Liver (tissue), 7 donors: ENCODE measurements at regions not wholly inside any gene's neighbourhood (a gene's known extent, or its start where the extent isn't known, plus 50 kb on each side); places are given as distances from the start of the nearest gene placed in this dataset.
"Not testable (repeated sequence)": the region's sequence is repeated elsewhere in the genome, so short reads cannot be mapped to it uniquely, and the experiment has no call there.

Experiments
- DNase-seq: peaks from one replicate; pipeline ENCODE4 v3.0.0-alpha.2; 2017; ENCODE audit warnings: low spot score
- H3K27ac ChIP-seq, 2 donors: one replicate each; pipeline ENCODE4 v1.7.0; 2013; ENCODE audit warnings: inconsistent platforms in 2 of 2, low read length in 2 of 2, control low read depth in 1 of 2, low read depth in 1 of 2, mild to moderate bottlenecking in 1 of 2
- H3K27me3 ChIP-seq, 4 donors: one replicate each; pipeline versions ENCODE4 v1.6.1 to v1.7.0; 2013; ENCODE audit warnings: low read length in 3 of 4, inconsistent platforms in 1 of 4, mild to moderate bottlenecking in 1 of 4, moderate library complexity in 1 of 4; ENCODE audit not compliant: control insufficient read depth in 4 of 4, insufficient read depth in 4 of 4
- H3K36me3 ChIP-seq, 4 donors: one replicate each; pipeline versions ENCODE4 v1.6.1 to v1.7.0; 2013; ENCODE audit warnings: low read length in 3 of 4, mild to moderate bottlenecking in 3 of 4, low read depth in 1 of 4, moderate library complexity in 1 of 4; ENCODE audit not compliant: control insufficient read depth in 4 of 4, insufficient read depth in 3 of 4
- H3K4me1 ChIP-seq, 4 donors: one replicate each; pipeline versions ENCODE4 v1.6.1 to v1.7.0; 2013; ENCODE audit warnings: low read length in 3 of 4, mild to moderate bottlenecking in 3 of 4, moderate library complexity in 1 of 4; ENCODE audit not compliant: control insufficient read depth in 4 of 4, insufficient read depth in 4 of 4
- H3K4me3 ChIP-seq, 3 donors: one replicate each; pipeline versions ENCODE4 v1.6.1 to v1.7.0; 2013; ENCODE audit warnings: low read length in 3 of 3, control low read depth in 1 of 3, low read depth in 1 of 3, mild to moderate bottlenecking in 1 of 3
- H3K9ac ChIP-seq, 2 donors: one replicate each; pipeline ENCODE4 v1.7.0; 2013; ENCODE audit warnings: low read length in 2 of 2, mild to moderate bottlenecking in 2 of 2, moderate library complexity in 2 of 2, control low read depth in 1 of 2, low read depth in 1 of 2
- H3K9me3 ChIP-seq, 4 donors: one replicate each; pipeline versions ENCODE4 v1.6.1 to v1.7.0; 2013; ENCODE audit warnings: low read length in 3 of 4; ENCODE audit not compliant: control insufficient read depth in 4 of 4
- EGR1 ChIP-seq, 2 donors: IDR thresholded peaks; 2 replicates each; pipeline ENCODE4 v1.6.1; 2016 to 2018; ENCODE audit warnings: antibody characterized with exemption in 2 of 2, low read depth in 2 of 2
- FOXA2 ChIP-seq: IDR thresholded peaks from 2 replicates; pipeline ENCODE4 v1.6.1; 2016; ENCODE audit warnings: antibody characterized with exemption
- GABPA ChIP-seq, 2 donors: IDR thresholded peaks in 1 of 2; conservative IDR thresholded peaks in 1 of 2; 2 replicates each; pipeline ENCODE4 v1.6.1; 2016; ENCODE audit warnings: antibody characterized with exemption in 2 of 2, mild to moderate bottlenecking in 1 of 2, moderate library complexity in 1 of 2
- HNF4A ChIP-seq, 2 donors: conservative IDR thresholded peaks; 2 replicates each; pipeline ENCODE4 v1.6.1; 2016; ENCODE audit warnings: antibody characterized with exemption in 2 of 2, mild to moderate bottlenecking in 2 of 2
- HNF4G ChIP-seq: IDR thresholded peaks from 2 replicates; pipeline ENCODE4 v1.6.1; 2016; ENCODE audit warnings: antibody characterized with exemption
- SP1 ChIP-seq: IDR thresholded peaks from 2 replicates; pipeline ENCODE4 v1.6.1; 2018; ENCODE audit warnings: antibody characterized with exemption, mild to moderate bottlenecking
- YY1 ChIP-seq: IDR thresholded peaks from 2 replicates; pipeline ENCODE4 v1.6.1; 2016; ENCODE audit warnings: antibody characterized with exemption, mild to moderate bottlenecking
- WGBS: extraction: QIAGEN DNeasy Blood & Tissue Kit; methylation state at CpG from one replicate; pipeline ENCODE4 v1.1.7; 2013; 5-methylcytosine and 5-hydroxymethylcytosine counted together
- TF ChIP-seq, protein P1 (sequence below): IDR thresholded peaks from 2 replicates; pipeline ENCODE4 v1.6.1; 2016; ENCODE audit warnings: antibody characterized with exemption
- TF ChIP-seq, protein P2 (sequence below): IDR thresholded peaks from 2 replicates; pipeline ENCODE4 v1.6.1; 2016; ENCODE audit warnings: antibody characterized with exemption
- TF ChIP-seq, protein P3 (sequence below): IDR thresholded peaks from 2 replicates; pipeline ENCODE4 v1.6.1; 2016; ENCODE audit warnings: antibody characterized with exemption, mild to moderate bottlenecking
- TF ChIP-seq, protein P4 (sequence below): IDR thresholded peaks from 2 replicates; pipeline ENCODE4 v1.6.1; 2016; ENCODE audit warnings: antibody characterized with exemption
- donor health status: healthy.
- donor health status: healthy.
- donor health status: healthy.
- donor health status: healthy.

DNA sequence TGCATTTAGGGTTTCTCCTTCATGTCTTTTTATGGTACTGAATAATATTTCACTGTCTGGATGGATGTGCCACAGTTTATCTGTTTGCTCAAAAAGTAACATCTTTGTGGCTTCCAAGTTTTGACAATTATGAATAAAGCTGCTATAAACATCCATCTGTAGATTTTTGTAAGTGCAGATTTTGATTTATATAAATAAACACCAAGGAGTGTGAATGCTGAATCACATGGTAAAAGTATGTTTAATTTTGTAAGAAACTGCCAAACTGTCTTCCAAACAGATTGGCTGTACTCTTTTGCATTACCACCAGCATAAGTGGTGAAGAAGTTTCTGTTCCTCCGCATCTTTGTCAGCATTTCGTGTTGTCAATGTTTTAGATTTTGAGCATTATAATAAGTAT, 158.7 kb upstream of the GIMD1 start:
- Histone ChIP-seq H3K27me3 (no peaks in the 10 kb centered on the region), H3K27ac (no peak overlapping the region), H3K9ac (no peak overlapping the region), H3K4me3 (no peak overlapping the region), H3K9me3 (peaks cover 0 to 1% (median 0%) of the 10 kb centered on the region in 4 donors), H3K36me3 (no peaks in the 10 kb centered on the region), H3K4me1 (no peaks in the 10 kb centered on the region)
- DNase-seq, result no peak
- 90% methylated on average over 2 of the region's 2 CpGs for WGBS
- TF ChIP-seq SP1 (no peak), EGR1 (IDR thresholded peaks at IDR 0.05; ENCODE audit: low read depth in 2 of 2) (no peak), HNF4G (no peak), GABPA (IDR thresholded peaks at IDR 0.05 in 1 of 2, conservative IDR thresholded peaks at IDR 0.05 in 1 of 2) (no peak), YY1 (no peak), HNF4A (conservative IDR thresholded peaks at IDR 0.05) (no peak), FOXA2 (no peak)
- TF ChIP-seq, protein P1, sequence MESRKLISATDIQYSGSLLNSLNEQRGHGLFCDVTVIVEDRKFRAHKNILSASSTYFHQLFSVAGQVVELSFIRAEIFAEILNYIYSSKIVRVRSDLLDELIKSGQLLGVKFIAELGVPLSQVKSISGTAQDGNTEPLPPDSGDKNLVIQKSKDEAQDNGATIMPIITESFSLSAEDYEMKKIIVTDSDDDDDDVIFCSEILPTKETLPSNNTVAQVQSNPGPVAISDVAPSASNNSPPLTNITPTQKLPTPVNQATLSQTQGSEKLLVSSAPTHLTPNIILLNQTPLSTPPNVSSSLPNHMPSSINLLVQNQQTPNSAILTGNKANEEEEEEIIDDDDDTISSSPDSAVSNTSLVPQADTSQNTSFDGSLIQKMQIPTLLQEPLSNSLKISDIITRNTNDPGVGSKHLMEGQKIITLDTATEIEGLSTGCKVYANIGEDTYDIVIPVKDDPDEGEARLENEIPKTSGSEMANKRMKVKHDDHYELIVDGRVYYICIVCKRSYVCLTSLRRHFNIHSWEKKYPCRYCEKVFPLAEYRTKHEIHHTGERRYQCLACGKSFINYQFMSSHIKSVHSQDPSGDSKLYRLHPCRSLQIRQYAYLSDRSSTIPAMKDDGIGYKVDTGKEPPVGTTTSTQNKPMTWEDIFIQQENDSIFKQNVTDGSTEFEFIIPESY, result no peak
- TF ChIP-seq, protein P2, sequence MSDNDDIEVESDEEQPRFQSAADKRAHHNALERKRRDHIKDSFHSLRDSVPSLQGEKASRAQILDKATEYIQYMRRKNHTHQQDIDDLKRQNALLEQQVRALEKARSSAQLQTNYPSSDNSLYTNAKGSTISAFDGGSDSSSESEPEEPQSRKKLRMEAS, result no peak
- TF ChIP-seq, protein P3, sequence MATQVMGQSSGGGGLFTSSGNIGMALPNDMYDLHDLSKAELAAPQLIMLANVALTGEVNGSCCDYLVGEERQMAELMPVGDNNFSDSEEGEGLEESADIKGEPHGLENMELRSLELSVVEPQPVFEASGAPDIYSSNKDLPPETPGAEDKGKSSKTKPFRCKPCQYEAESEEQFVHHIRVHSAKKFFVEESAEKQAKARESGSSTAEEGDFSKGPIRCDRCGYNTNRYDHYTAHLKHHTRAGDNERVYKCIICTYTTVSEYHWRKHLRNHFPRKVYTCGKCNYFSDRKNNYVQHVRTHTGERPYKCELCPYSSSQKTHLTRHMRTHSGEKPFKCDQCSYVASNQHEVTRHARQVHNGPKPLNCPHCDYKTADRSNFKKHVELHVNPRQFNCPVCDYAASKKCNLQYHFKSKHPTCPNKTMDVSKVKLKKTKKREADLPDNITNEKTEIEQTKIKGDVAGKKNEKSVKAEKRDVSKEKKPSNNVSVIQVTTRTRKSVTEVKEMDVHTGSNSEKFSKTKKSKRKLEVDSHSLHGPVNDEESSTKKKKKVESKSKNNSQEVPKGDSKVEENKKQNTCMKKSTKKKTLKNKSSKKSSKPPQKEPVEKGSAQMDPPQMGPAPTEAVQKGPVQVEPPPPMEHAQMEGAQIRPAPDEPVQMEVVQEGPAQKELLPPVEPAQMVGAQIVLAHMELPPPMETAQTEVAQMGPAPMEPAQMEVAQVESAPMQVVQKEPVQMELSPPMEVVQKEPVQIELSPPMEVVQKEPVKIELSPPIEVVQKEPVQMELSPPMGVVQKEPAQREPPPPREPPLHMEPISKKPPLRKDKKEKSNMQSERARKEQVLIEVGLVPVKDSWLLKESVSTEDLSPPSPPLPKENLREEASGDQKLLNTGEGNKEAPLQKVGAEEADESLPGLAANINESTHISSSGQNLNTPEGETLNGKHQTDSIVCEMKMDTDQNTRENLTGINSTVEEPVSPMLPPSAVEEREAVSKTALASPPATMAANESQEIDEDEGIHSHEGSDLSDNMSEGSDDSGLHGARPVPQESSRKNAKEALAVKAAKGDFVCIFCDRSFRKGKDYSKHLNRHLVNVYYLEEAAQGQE, result no peak
- TF ChIP-seq, protein P4, sequence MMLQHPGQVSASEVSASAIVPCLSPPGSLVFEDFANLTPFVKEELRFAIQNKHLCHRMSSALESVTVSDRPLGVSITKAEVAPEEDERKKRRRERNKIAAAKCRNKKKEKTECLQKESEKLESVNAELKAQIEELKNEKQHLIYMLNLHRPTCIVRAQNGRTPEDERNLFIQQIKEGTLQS, result no peak

DNA sequence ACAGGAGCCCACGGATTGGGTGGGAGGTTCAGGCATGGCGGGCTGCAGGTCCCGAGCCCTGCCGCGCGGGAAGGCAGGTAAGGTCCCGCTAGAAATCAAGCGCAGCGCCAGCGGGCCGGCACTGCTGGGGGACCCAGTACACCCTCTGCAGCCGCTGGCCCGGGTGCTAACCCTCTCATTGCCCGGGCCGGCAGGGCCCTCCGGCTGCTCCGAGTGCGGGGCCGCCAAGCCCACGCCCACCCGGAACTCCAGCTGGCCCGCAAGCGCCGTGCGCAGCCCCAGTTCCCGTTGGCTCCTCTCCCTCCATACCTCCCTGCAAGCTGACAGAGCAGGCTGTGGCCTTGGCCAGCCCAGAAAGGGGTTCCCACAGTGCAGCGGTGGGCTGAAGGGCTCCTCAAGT, 156.8 kb upstream of the GIMD1 start:
- not testable (repeated sequence) for H3K36me3 ChIP-seq, H3K9ac ChIP-seq, H3K4me3 ChIP-seq, DNase-seq, H3K27me3 ChIP-seq, H3K9me3 ChIP-seq, H3K4me1 ChIP-seq, H3K27ac ChIP-seq
- 94% methylated on average over 27 of the region's 27 CpGs for WGBS

DNA sequence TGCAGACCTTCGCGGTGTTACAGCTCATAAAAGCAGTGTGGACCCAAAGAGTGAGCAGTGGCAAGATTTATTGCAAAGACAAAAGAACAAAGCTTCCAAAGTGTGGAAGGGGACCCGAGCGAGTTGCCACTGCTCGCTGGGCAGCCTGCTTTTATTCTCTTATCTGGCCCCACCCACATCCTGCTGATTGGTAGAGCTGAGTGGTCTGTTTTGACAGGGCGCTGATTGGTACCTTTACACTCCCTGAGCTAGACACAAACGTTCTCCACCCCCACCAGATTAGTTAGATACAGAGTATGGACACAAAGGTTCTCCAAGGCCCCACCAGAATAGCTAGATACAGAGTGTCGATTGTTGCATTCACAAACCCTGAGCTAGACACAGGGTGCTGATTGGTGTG, 156.2 kb upstream of the GIMD1 start:
- not testable (repeated sequence) for H3K9ac ChIP-seq, H3K9me3 ChIP-seq, H3K27me3 ChIP-seq, H3K4me1 ChIP-seq, H3K27ac ChIP-seq, DNase-seq, H3K4me3 ChIP-seq, H3K36me3 ChIP-seq
- 80% methylated on average over 8 of the region's 8 CpGs for WGBS
